WTC11 (cell line): ENCODE measurements at regions not wholly inside any gene's neighbourhood (a gene's known extent, or its start where the extent isn't known, plus 50 kb on each side); places are given as distances from the start of the nearest gene placed in this dataset.

Source experiments
- ATF1 ChIP-seq: sonication (generic); formaldehyde crosslinking; IDR thresholded peaks from 2 replicates; pipeline ENCODE4 v1.8.1; 2023; ENCODE audit warnings: mild to moderate bottlenecking, moderate library complexity, missing genetic modification reagents
- CREM ChIP-seq: sonication (generic); formaldehyde crosslinking; IDR thresholded peaks from 2 replicates; pipeline ENCODE4 v1.8.1; 2022; ENCODE audit warnings: mild to moderate bottlenecking, missing genetic modification reagents, moderate library complexity
- ELF4 ChIP-seq: sonication (generic); formaldehyde crosslinking; IDR thresholded peaks from 2 replicates; pipeline ENCODE4 v1.8.1; 2022; ENCODE audit warnings: low read depth, mild to moderate bottlenecking, moderate library complexity, missing genetic modification reagents
- GABPB1 ChIP-seq: sonication (generic); formaldehyde crosslinking; IDR thresholded peaks from 2 replicates; pipeline ENCODE4 v1.8.1; 2023; ENCODE audit warnings: mild to moderate bottlenecking, missing genetic modification reagents
- MXD4 ChIP-seq: fragments of 250-450 bp; sonication (Bioruptor Pico); IDR thresholded peaks from 2 replicates; pipeline ENCODE4 v1.8.0; 2021; ENCODE audit warnings: mild to moderate bottlenecking, moderate library complexity, borderline replicate concordance
- SP1 ChIP-seq: sonication (generic); formaldehyde crosslinking; conservative IDR thresholded peaks from 2 replicates; pipeline ENCODE4 v1.8.1; 2022; ENCODE audit warnings: missing genetic modification reagents
- ZBTB21 ChIP-seq: sonication (generic); formaldehyde crosslinking; IDR thresholded peaks from 2 replicates; pipeline ENCODE4 v1.8.1; 2023; ENCODE audit warnings: mild to moderate bottlenecking, missing genetic modification reagents, borderline replicate concordance
- TF ChIP-seq, protein P1 (sequence below): fragments of 200-600 bp; IDR thresholded peaks from 2 replicates; pipeline ENCODE4 v1.8.0; 2022; ENCODE audit warnings: antibody characterized with exemption
- TF ChIP-seq, protein P2 (sequence below): sonication (generic); formaldehyde crosslinking; conservative IDR thresholded peaks from 2 replicates; pipeline ENCODE4 v1.8.1; 2022; ENCODE audit warnings: mild to moderate bottlenecking, missing genetic modification reagents
- TF ChIP-seq, protein P3 (sequence below): sonication (generic); formaldehyde crosslinking; conservative IDR thresholded peaks from 2 replicates; pipeline ENCODE4 v1.8.1; 2023; ENCODE audit warnings: mild to moderate bottlenecking, low read depth, missing genetic modification reagents, moderate library complexity

DNA sequence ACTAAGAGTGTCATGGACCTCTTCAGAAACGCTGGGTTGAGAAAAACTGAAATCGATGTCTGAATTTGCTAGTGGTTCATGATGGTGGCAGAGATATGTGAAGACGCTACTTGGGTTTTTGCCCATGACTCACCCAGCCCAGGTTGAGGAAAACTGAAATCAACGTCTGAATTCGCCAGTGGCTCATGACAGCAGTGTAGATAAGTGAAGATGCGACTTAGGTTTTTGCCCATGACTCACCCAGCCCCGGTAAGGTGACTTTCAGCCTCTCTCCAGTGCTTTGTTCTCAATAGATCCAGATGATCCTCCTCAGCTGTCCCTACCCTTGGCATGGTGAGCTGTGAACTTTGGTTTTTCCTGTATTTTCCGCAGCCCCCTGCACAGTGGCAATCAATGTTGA lies 105.3 kb upstream of the SIX3 start:
- TF ChIP-seq, protein P1, sequence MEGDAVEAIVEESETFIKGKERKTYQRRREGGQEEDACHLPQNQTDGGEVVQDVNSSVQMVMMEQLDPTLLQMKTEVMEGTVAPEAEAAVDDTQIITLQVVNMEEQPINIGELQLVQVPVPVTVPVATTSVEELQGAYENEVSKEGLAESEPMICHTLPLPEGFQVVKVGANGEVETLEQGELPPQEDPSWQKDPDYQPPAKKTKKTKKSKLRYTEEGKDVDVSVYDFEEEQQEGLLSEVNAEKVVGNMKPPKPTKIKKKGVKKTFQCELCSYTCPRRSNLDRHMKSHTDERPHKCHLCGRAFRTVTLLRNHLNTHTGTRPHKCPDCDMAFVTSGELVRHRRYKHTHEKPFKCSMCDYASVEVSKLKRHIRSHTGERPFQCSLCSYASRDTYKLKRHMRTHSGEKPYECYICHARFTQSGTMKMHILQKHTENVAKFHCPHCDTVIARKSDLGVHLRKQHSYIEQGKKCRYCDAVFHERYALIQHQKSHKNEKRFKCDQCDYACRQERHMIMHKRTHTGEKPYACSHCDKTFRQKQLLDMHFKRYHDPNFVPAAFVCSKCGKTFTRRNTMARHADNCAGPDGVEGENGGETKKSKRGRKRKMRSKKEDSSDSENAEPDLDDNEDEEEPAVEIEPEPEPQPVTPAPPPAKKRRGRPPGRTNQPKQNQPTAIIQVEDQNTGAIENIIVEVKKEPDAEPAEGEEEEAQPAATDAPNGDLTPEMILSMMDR: no peak
- TF ChIP-seq, protein P2, sequence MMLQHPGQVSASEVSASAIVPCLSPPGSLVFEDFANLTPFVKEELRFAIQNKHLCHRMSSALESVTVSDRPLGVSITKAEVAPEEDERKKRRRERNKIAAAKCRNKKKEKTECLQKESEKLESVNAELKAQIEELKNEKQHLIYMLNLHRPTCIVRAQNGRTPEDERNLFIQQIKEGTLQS (CRISPR knock-in tag): no peak
- TF ChIP-seq GABPB1 (CRISPR knock-in tag) (no peak), CREM (CRISPR knock-in tag) (no peak), SP1 (no peak), ELF4 (no peak), ZBTB21 (CRISPR knock-in tag) (no peak), MXD4 (no peak), ATF1 (CRISPR knock-in tag) (no peak)
- TF ChIP-seq, protein P3, sequence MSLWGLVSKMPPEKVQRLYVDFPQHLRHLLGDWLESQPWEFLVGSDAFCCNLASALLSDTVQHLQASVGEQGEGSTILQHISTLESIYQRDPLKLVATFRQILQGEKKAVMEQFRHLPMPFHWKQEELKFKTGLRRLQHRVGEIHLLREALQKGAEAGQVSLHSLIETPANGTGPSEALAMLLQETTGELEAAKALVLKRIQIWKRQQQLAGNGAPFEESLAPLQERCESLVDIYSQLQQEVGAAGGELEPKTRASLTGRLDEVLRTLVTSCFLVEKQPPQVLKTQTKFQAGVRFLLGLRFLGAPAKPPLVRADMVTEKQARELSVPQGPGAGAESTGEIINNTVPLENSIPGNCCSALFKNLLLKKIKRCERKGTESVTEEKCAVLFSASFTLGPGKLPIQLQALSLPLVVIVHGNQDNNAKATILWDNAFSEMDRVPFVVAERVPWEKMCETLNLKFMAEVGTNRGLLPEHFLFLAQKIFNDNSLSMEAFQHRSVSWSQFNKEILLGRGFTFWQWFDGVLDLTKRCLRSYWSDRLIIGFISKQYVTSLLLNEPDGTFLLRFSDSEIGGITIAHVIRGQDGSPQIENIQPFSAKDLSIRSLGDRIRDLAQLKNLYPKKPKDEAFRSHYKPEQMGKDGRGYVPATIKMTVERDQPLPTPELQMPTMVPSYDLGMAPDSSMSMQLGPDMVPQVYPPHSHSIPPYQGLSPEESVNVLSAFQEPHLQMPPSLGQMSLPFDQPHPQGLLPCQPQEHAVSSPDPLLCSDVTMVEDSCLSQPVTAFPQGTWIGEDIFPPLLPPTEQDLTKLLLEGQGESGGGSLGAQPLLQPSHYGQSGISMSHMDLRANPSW (CRISPR knock-in tag): no peak
